ENCODE measurements at regions not wholly inside any gene's neighbourhood (a gene's known extent, or its start where the extent isn't known, plus 50 kb on each side); places are given as distances from the start of the nearest gene placed in this dataset.

- no peak for TF ChIP-seq CTCF (conservative IDR thresholded peaks at IDR 0.05; ENCODE audit: low read depth in 2 of 2)
- TF ChIP-seq EZH2 (IDR thresholded peaks at IDR 0.05; ENCODE audit: low read depth, unreplicated experiment), result no peak
- no peak for TF ChIP-seq POLR2AphosphoS5 (IDR thresholded peaks at IDR 0.05; ENCODE audit: low read depth)
- no peak for TF ChIP-seq ZNF114 (CRISPR knock-in tag; IDR thresholded peaks at IDR 0.05)
- no peak for TF ChIP-seq EZH2phosphoT487 (IDR thresholded peaks at IDR 0.05; ENCODE audit: unreplicated experiment)
- TF ChIP-seq ETS1 (IDR thresholded peaks at IDR 0.05), result no peak
- no peak for TF ChIP-seq JUNB (IDR thresholded peaks at IDR 0.05; ENCODE audit: unreplicated experiment)
- no peak for TF ChIP-seq REST (IDR thresholded peaks at IDR 0.05; ENCODE audit: unreplicated experiment)
- no peak for TF ChIP-seq NANOG (IDR thresholded peaks at IDR 0.05; ENCODE audit: borderline replicate concordance)
- TF ChIP-seq CREB1 (CRISPR knock-in tag; IDR thresholded peaks at IDR 0.05; ENCODE audit: low read depth), result no peak
- no peak for TF ChIP-seq STAT1 (IDR thresholded peaks at IDR 0.05; ENCODE audit: unreplicated experiment)
- no peak for TF ChIP-seq ZNF331 (CRISPR knock-in tag; IDR thresholded peaks at IDR 0.05; ENCODE audit: low read depth)
- no peak for TF ChIP-seq ZNF462 (CRISPR knock-in tag; IDR thresholded peaks at IDR 0.05)
Observed at GRCh38 chr9:90070469-90070868, 465.7 kb downstream of the GADD45G start.

Data from GM23338 (cell line).